ENCODE measurements at regions not wholly inside any gene's neighbourhood (a gene's known extent, or its start where the extent isn't known, plus 50 kb on each side); places are given as distances from the start of the nearest gene placed in this dataset.
A peak's percentile ranks its signal among the peaks of the same experiment; 100 is the strongest.

- Histone ChIP-seq H3K4me2 (ENCODE audit: low read length) (no peak overlapping the region), H3K9ac (ENCODE audit: low read length) (no peak overlapping the region), H3K36me3 (ENCODE audit: control insufficient read depth in 1 of 2, insufficient read depth in 2 of 2, low read length in 2 of 2) (no peaks in the 10 kb centered on the region), H3K4me3 (ENCODE audit: low read depth, low read length) (no peak overlapping the region), H4K12ac (ENCODE audit: low read depth, low read length) (no peak overlapping the region), H2BK5ac (ENCODE audit: low read depth, low read length, poor library complexity) (no peak overlapping the region), H3K4me1 (ENCODE audit: control insufficient read depth in 1 of 2, insufficient read depth in 2 of 2, low read length in 2 of 2) (no peaks in the 10 kb centered on the region), H3K27me3 (ENCODE audit: insufficient read depth, low read length) (no peaks in the 10 kb centered on the region), H3K27ac (ENCODE audit: low read depth, low read length) (no peak overlapping the region), H3K9me3 (ENCODE audit: insufficient read depth, low read depth, low read length) (no peaks in the 10 kb centered on the region), H3K79me2 (ENCODE audit: control insufficient read depth, insufficient read depth, low read length, poor library complexity) (no peaks in the 10 kb centered on the region), H2AK5ac (ENCODE audit: low read length) (no peak overlapping the region), H2BK12ac (ENCODE audit: low read length) (no peak overlapping the region), H3K18ac (ENCODE audit: low read length) (no peak overlapping the region), H3K23ac (ENCODE audit: low read length) (no peak overlapping the region), H3K79me1 (ENCODE audit: low read length) (no peaks in the 10 kb centered on the region), H3K14ac (ENCODE audit: low read length) (no peak overlapping the region), H4K91ac (ENCODE audit: low read depth, low read length) (no peak overlapping the region), H2AFZ (ENCODE audit: insufficient read depth, low read length, poor library complexity) (no peak overlapping the region), H4K8ac (ENCODE audit: low read depth, low read length) (no peak overlapping the region), H2BK120ac (ENCODE audit: insufficient read depth, low read length, poor library complexity) (no peak overlapping the region), H3K4ac (ENCODE audit: low read depth, low read length) (no peak overlapping the region)
- WGBS (ENCODE audit: extremely low coverage, insufficient coverage, insufficient read length), result no CpG with 5 or more reads among the region's 3 CpGs
- DNase-seq, result no peak
Observed at GRCh38 chr21:38680401-38680800, 125.3 kb upstream of the ETS2 start.

GRCh38 chr21:38683222-38683621, 122.5 kb upstream of the ETS2 start:
- H3K18ac ChIP-seq (ENCODE audit: low read length), result no peak overlapping the region
- no peaks in the 10 kb centered on the region for H3K79me2 ChIP-seq (ENCODE audit: control insufficient read depth, insufficient read depth, low read length, poor library complexity)
- no peak overlapping the region for H3K14ac ChIP-seq (ENCODE audit: low read length)
- DNase-seq, result peak in 1 of 2 donors; percentile 39
- no CpG with 5 or more reads among the region's 4 CpGs for WGBS (ENCODE audit: extremely low coverage, insufficient coverage, insufficient read length)
- no peaks in the 10 kb centered on the region for H3K27me3 ChIP-seq (ENCODE audit: insufficient read depth, low read length)
- no peak overlapping the region for H2AFZ ChIP-seq (ENCODE audit: insufficient read depth, low read length, poor library complexity)
- no peak overlapping the region for H3K4me3 ChIP-seq (ENCODE audit: low read depth, low read length)
- H4K91ac ChIP-seq (ENCODE audit: low read depth, low read length), result no peak overlapping the region
- H3K4me2 ChIP-seq (ENCODE audit: low read length), result no peak overlapping the region
- H4K8ac ChIP-seq (ENCODE audit: low read depth, low read length), result no peak overlapping the region
- no peak overlapping the region for H2BK5ac ChIP-seq (ENCODE audit: low read depth, low read length, poor library complexity)
- no peak overlapping the region for H3K23ac ChIP-seq (ENCODE audit: low read length)
- H2BK120ac ChIP-seq (ENCODE audit: insufficient read depth, low read length, poor library complexity), result no peak overlapping the region
- H2BK12ac ChIP-seq (ENCODE audit: low read length), result no peak overlapping the region
- H4K12ac ChIP-seq (ENCODE audit: low read depth, low read length), result no peak overlapping the region
- no peak overlapping the region for H2AK5ac ChIP-seq (ENCODE audit: low read length)
- H3K9ac ChIP-seq (ENCODE audit: low read length), result no peak overlapping the region
- H3K4ac ChIP-seq (ENCODE audit: low read depth, low read length), result no peak overlapping the region
- H3K4me1 ChIP-seq (ENCODE audit: control insufficient read depth in 1 of 2, insufficient read depth in 2 of 2, low read length in 2 of 2), result no peaks in the 10 kb centered on the region
- H3K9me3 ChIP-seq (ENCODE audit: insufficient read depth, low read depth, low read length), result peaks cover 2% of the 10 kb centered on the region
- no peaks in the 10 kb centered on the region for H3K79me1 ChIP-seq (ENCODE audit: low read length)
- H3K36me3 ChIP-seq (ENCODE audit: control insufficient read depth in 1 of 2, insufficient read depth in 2 of 2, low read length in 2 of 2), result no peaks in the 10 kb centered on the region
- no peak overlapping the region for H3K27ac ChIP-seq (ENCODE audit: low read depth, low read length)

GRCh38 chr21:38688068-38688467, 117.7 kb upstream of the ETS2 start:
- Histone ChIP-seq H3K14ac (ENCODE audit: low read length) (no peak overlapping the region), H2BK12ac (ENCODE audit: low read length) (no peak overlapping the region), H4K12ac (ENCODE audit: low read depth, low read length) (no peak overlapping the region), H3K4me3 (ENCODE audit: low read depth, low read length) (no peak overlapping the region), H2AK5ac (ENCODE audit: low read length) (no peak overlapping the region), H3K27me3 (ENCODE audit: insufficient read depth, low read length) (no peaks in the 10 kb centered on the region), H2BK5ac (ENCODE audit: low read depth, low read length, poor library complexity) (no peak overlapping the region), H3K4ac (ENCODE audit: low read depth, low read length) (no peak overlapping the region), H3K36me3 (ENCODE audit: control insufficient read depth in 1 of 2, insufficient read depth in 2 of 2, low read length in 2 of 2) (no peaks in the 10 kb centered on the region), H3K4me1 (ENCODE audit: control insufficient read depth in 1 of 2, insufficient read depth in 2 of 2, low read length in 2 of 2) (no peaks in the 10 kb centered on the region), H4K8ac (ENCODE audit: low read depth, low read length) (no peak overlapping the region), H3K9ac (ENCODE audit: low read length) (no peak overlapping the region), H3K4me2 (ENCODE audit: low read length) (no peak overlapping the region), H2AFZ (ENCODE audit: insufficient read depth, low read length, poor library complexity) (no peak overlapping the region), H3K23ac (ENCODE audit: low read length) (no peak overlapping the region), H3K27ac (ENCODE audit: low read depth, low read length) (no peak overlapping the region), H3K79me1 (ENCODE audit: low read length) (no peaks in the 10 kb centered on the region), H2BK120ac (ENCODE audit: insufficient read depth, low read length, poor library complexity) (no peak overlapping the region), H3K9me3 (ENCODE audit: insufficient read depth, low read depth, low read length) (peaks cover 2% of the 10 kb centered on the region), H3K79me2 (ENCODE audit: control insufficient read depth, insufficient read depth, low read length, poor library complexity) (no peaks in the 10 kb centered on the region), H4K91ac (ENCODE audit: low read depth, low read length) (no peak overlapping the region), H3K18ac (ENCODE audit: low read length) (no peak overlapping the region)
- no peak for DNase-seq
- WGBS (ENCODE audit: extremely low coverage, insufficient coverage, insufficient read length), result no CpG with 5 or more reads among the region's 5 CpGs

GRCh38 chr21:38691631-38692030, 114.1 kb upstream of the ETS2 start:
- H2AFZ ChIP-seq (ENCODE audit: insufficient read depth, low read length, poor library complexity), result no peak overlapping the region
- DNase-seq, result no peak
- no peaks in the 10 kb centered on the region for H3K4me1 ChIP-seq (ENCODE audit: control insufficient read depth in 1 of 2, insufficient read depth in 2 of 2, low read length in 2 of 2)

More at GRCh38 chr21:38691631-38692030, 114.1 kb upstream of the ETS2 start:
- H3K9me3 ChIP-seq (ENCODE audit: insufficient read depth, low read depth, low read length), result peaks cover 2% of the 10 kb centered on the region
- no peaks in the 10 kb centered on the region for H3K36me3 ChIP-seq (ENCODE audit: control insufficient read depth in 1 of 2, insufficient read depth in 2 of 2, low read length in 2 of 2)
- no peak overlapping the region for H3K18ac ChIP-seq (ENCODE audit: low read length)
- no peak overlapping the region for H3K27ac ChIP-seq (ENCODE audit: low read depth, low read length)
- H2BK12ac ChIP-seq (ENCODE audit: low read length), result no peak overlapping the region
- H4K8ac ChIP-seq (ENCODE audit: low read depth, low read length), result no peak overlapping the region
- H3K23ac ChIP-seq (ENCODE audit: low read length), result no peak overlapping the region
- H2AK5ac ChIP-seq (ENCODE audit: low read length), result no peak overlapping the region
- no peaks in the 10 kb centered on the region for H3K79me1 ChIP-seq (ENCODE audit: low read length)
- no peak overlapping the region for H3K4me3 ChIP-seq (ENCODE audit: low read depth, low read length)
- no peak overlapping the region for H3K4ac ChIP-seq (ENCODE audit: low read depth, low read length)
- H4K12ac ChIP-seq (ENCODE audit: low read depth, low read length), result no peak overlapping the region
- H2BK120ac ChIP-seq (ENCODE audit: insufficient read depth, low read length, poor library complexity), result no peak overlapping the region
- H3K4me2 ChIP-seq (ENCODE audit: low read length), result no peak overlapping the region
- H3K27me3 ChIP-seq (ENCODE audit: insufficient read depth, low read length), result no peaks in the 10 kb centered on the region
- no peak overlapping the region for H3K9ac ChIP-seq (ENCODE audit: low read length)
- no peaks in the 10 kb centered on the region for H3K79me2 ChIP-seq (ENCODE audit: control insufficient read depth, insufficient read depth, low read length, poor library complexity)
- no peak overlapping the region for H2BK5ac ChIP-seq (ENCODE audit: low read depth, low read length, poor library complexity)
- no peak overlapping the region for H4K91ac ChIP-seq (ENCODE audit: low read depth, low read length)
- no peak overlapping the region for H3K14ac ChIP-seq (ENCODE audit: low read length)
